ENCODE measurements at regions not wholly inside any gene's neighbourhood (a gene's known extent, or its start where the extent isn't known, plus 50 kb on each side); places are given as distances from the start of the nearest gene placed in this dataset.

DNA sequence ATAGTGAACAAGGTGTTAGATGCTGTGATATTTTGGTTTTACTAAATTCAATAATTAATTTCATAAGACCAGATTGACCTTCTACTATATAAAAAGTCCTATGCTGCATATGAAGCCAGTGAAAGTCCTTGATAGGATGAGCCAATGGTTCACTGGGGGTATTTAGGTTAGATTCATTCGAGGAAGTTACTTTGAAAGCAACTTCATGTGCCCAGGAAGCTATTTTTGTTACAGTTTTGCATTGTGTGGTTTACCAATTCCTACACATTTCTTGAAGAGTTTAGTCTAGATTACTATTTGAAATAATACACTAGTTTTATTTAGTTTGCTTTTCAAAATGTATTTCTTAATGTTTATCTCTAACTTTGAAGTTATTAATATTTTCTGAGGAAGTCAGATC lies 58.5 kb upstream of the RMST start:
- H3K9me3 Mint-ChIP-seq = no peaks in the 10 kb centered on the region
- no peak overlapping the region for H3K4me3 Mint-ChIP-seq
- H3K27me3 ChIP-seq (ENCODE audit: control insufficient read depth in 2 of 2, insufficient read depth in 2 of 2, low read length in 2 of 2) = no peaks in the 10 kb centered on the region
- no peak overlapping the region for H2AFZ ChIP-seq (ENCODE audit: insufficient read depth, low read depth, low read length, poor library complexity, severe bottlenecking)
- TF ChIP-seq, protein P1, sequence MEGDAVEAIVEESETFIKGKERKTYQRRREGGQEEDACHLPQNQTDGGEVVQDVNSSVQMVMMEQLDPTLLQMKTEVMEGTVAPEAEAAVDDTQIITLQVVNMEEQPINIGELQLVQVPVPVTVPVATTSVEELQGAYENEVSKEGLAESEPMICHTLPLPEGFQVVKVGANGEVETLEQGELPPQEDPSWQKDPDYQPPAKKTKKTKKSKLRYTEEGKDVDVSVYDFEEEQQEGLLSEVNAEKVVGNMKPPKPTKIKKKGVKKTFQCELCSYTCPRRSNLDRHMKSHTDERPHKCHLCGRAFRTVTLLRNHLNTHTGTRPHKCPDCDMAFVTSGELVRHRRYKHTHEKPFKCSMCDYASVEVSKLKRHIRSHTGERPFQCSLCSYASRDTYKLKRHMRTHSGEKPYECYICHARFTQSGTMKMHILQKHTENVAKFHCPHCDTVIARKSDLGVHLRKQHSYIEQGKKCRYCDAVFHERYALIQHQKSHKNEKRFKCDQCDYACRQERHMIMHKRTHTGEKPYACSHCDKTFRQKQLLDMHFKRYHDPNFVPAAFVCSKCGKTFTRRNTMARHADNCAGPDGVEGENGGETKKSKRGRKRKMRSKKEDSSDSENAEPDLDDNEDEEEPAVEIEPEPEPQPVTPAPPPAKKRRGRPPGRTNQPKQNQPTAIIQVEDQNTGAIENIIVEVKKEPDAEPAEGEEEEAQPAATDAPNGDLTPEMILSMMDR (IDR thresholded peaks at IDR 0.05) = no peak
- H3K4me2 ChIP-seq (replicated peaks; ENCODE audit: extremely low read depth, low read length, poor library complexity, severe bottlenecking) = no peak overlapping the region
- no peaks in the 10 kb centered on the region for H3K36me3 Mint-ChIP-seq
- no peaks in the 10 kb centered on the region for H3K4me1 ChIP-seq (ENCODE audit: control insufficient read depth in 1 of 2, insufficient read depth in 2 of 2, low read length in 2 of 2)
- no peaks in the 10 kb centered on the region for H3K79me2 ChIP-seq (ENCODE audit: insufficient read depth, low read length)
- H3K27me3 Mint-ChIP-seq (ENCODE audit: low read depth in 3 of 3) = peaks cover 0 to 3% (median 1%) of the 10 kb centered on the region in 3 donors
- H3K4me3 ChIP-seq (replicated peaks in 1 of 3; ENCODE audit: low read depth in 2 of 3, low read length in 3 of 3) = no peak overlapping the region
- intact Hi-C loops (cut with micrococcal nuclease) = no loop called here
- H3K27ac ChIP-seq (ENCODE audit: low read depth in 1 of 2, low read length in 2 of 2) = no peak overlapping the region
- no CpG with 5 or more reads among the region's 1 CpG for WGBS (ENCODE audit: insufficient coverage)
- H4K20me1 ChIP-seq (ENCODE audit: insufficient read depth, low read length) = no peaks in the 10 kb centered on the region
- H3K9me3 ChIP-seq (replicated peaks in 1 of 2; ENCODE audit: control insufficient read depth in 1 of 2, insufficient read depth in 1 of 2, low read length in 2 of 2) = no peaks in the 10 kb centered on the region
- no peak overlapping the region for H3K27ac Mint-ChIP-seq
- H3K9ac ChIP-seq (ENCODE audit: insufficient read depth, low read length, poor library complexity, severe bottlenecking) = no peak overlapping the region
- DNase-seq = no peak
- no peaks in the 10 kb centered on the region for H3K36me3 ChIP-seq (replicated peaks in 1 of 2; ENCODE audit: control insufficient read depth in 1 of 2, insufficient read depth in 2 of 2, low read length in 2 of 2)
- no peaks in the 10 kb centered on the region for H3K4me1 Mint-ChIP-seq

DNA sequence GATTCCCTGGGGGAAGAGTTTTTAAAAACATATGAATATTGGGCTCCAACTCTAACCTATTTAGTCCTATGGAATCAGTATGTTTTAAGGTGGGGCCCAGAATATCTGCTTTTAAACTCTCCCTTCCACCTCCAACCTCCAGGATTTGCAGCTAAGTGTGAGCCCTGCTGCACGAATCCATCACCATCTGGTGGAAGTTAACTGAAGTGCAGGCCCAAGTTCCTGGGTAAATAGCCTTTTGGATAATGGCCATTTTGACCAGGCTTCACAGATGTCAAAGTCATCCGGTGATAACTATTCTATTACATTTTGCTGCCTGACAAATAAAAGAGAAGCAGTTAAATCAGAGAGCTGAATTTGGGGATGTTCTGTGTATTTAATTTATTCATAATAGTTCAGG lies 58.1 kb upstream of the RMST start:
- Mint-ChIP-seq H3K9me3 (no peaks in the 10 kb centered on the region), H3K36me3 (no peaks in the 10 kb centered on the region), H3K4me1 (no peaks in the 10 kb centered on the region), H3K4me3 (no peak overlapping the region), H3K27ac (no peak overlapping the region), H3K27me3 (ENCODE audit: low read depth in 3 of 3) (peaks cover 0 to 3% (median 1%) of the 10 kb centered on the region in 3 donors)
- no peaks in the 10 kb centered on the region for H3K36me3 ChIP-seq (replicated peaks in 1 of 2; ENCODE audit: control insufficient read depth in 1 of 2, insufficient read depth in 2 of 2, low read length in 2 of 2)
- H3K27me3 ChIP-seq (ENCODE audit: control insufficient read depth in 2 of 2, insufficient read depth in 2 of 2, low read length in 2 of 2) = no peaks in the 10 kb centered on the region
- no peak overlapping the region for H2AFZ ChIP-seq (ENCODE audit: insufficient read depth, low read depth, low read length, poor library complexity, severe bottlenecking)
- no peak overlapping the region for H3K4me3 ChIP-seq (replicated peaks in 1 of 3; ENCODE audit: low read depth in 2 of 3, low read length in 3 of 3)
- intact Hi-C loops (cut with micrococcal nuclease) = no loop called here
- H3K9me3 ChIP-seq (replicated peaks in 1 of 2; ENCODE audit: control insufficient read depth in 1 of 2, insufficient read depth in 1 of 2, low read length in 2 of 2) = no peaks in the 10 kb centered on the region
- no peaks in the 10 kb centered on the region for H4K20me1 ChIP-seq (ENCODE audit: insufficient read depth, low read length)
- H3K79me2 ChIP-seq (ENCODE audit: insufficient read depth, low read length) = no peaks in the 10 kb centered on the region
- H3K27ac ChIP-seq (ENCODE audit: low read depth in 1 of 2, low read length in 2 of 2) = no peak overlapping the region
- DNase-seq = no peak
- no CpG with 5 or more reads among the region's 2 CpGs for WGBS (ENCODE audit: insufficient coverage)
- no peak overlapping the region for H3K9ac ChIP-seq (ENCODE audit: insufficient read depth, low read length, poor library complexity, severe bottlenecking)
- H3K4me2 ChIP-seq (replicated peaks; ENCODE audit: extremely low read depth, low read length, poor library complexity, severe bottlenecking) = no peak overlapping the region
- TF ChIP-seq, protein P1 (IDR thresholded peaks at IDR 0.05) = no peak
- no peaks in the 10 kb centered on the region for H3K4me1 ChIP-seq (ENCODE audit: control insufficient read depth in 1 of 2, insufficient read depth in 2 of 2, low read length in 2 of 2)
